Common myeloid progenitor, CD34-positive (primary cell): ENCODE measurements at regions not wholly inside any gene's neighbourhood (a gene's known extent, or its start where the extent isn't known, plus 50 kb on each side); places are given as distances from the start of the nearest gene placed in this dataset.
A peak's percentile ranks its signal among the peaks of the same experiment; 100 is the strongest.

Source experiments
- CTCF ChIA-PET: fragments of 350-600 bp; sonication (Branson Sonifier 250); formaldehyde crosslinking; loops from one replicate; lab custom pipeline; 2021; ENCODE audit warnings: antibody characterized with exemption; lab: Charles Lee
- POLR2A ChIA-PET: fragments of 350-600 bp; sonication (Branson Sonifier 250); formaldehyde crosslinking; loops from one replicate; lab custom pipeline; 2021; ENCODE audit warnings: antibody characterized with exemption; lab: Charles Lee
- DNase-seq, 3 donors: peaks; one replicate each; pipeline versions ENCODE4 v3.0.0 to v3.0.0-alpha.2; 2013
- H3K27ac ChIP-seq, 2 experiments: 1 replicate in 1 of 2; 2 replicates in 1 of 2; pipeline ENCODE4 v1.7.0; 2013; ENCODE audit warnings: inconsistent platforms in 2 of 2, low read length in 2 of 2, mild to moderate bottlenecking in 2 of 2, low read depth in 1 of 2, moderate library complexity in 1 of 2; ENCODE audit not compliant: severe bottlenecking in 2 of 2, insufficient read depth in 1 of 2, poor library complexity in 1 of 2
- H3K27me3 ChIP-seq, 5 experiments: replicated peaks in 2 of 5; 1 replicate in 3 of 5; 2 replicates in 2 of 5; pipeline versions ENCODE4 v1.6.1 to v1.7.0; 2013; ENCODE audit warnings: low read length in 4 of 5, mild to moderate bottlenecking in 2 of 5, moderate library complexity in 2 of 5, inconsistent platforms in 1 of 5; ENCODE audit not compliant: insufficient read depth in 5 of 5, control insufficient read depth in 4 of 5
- H3K36me3 ChIP-seq, 4 experiments: 1 replicate in 2 of 4; 2 replicates in 2 of 4; pipeline versions ENCODE4 v1.6.1 to v1.7.0; 2013; ENCODE audit warnings: low read length in 3 of 4, control low read depth in 1 of 4, mild to moderate bottlenecking in 1 of 4; ENCODE audit not compliant: control insufficient read depth in 4 of 4, insufficient read depth in 4 of 4
- H3K4me1 ChIP-seq, 4 experiments: 1 replicate in 3 of 4; 2 replicates in 1 of 4; pipeline versions ENCODE4 v1.6.1 to v1.7.1; 2013; ENCODE audit warnings: low read length in 3 of 4, mild to moderate bottlenecking in 3 of 4, control low read depth in 1 of 4, inconsistent platforms in 1 of 4, moderate library complexity in 1 of 4; ENCODE audit not compliant: control insufficient read depth in 4 of 4, insufficient read depth in 4 of 4; ENCODE audit errors: control extremely low read depth in 1 of 4
- H3K4me3 ChIP-seq, 7 experiments: 1 replicate in 4 of 7; 2 replicates in 3 of 7; pipeline versions ENCODE4 v1.5.1 to v1.7.0; 2013; ENCODE audit warnings: mild to moderate bottlenecking in 7 of 7, low read length in 6 of 7, moderate library complexity in 6 of 7, inconsistent platforms in 2 of 7, low read depth in 2 of 7, control low read depth in 1 of 7; ENCODE audit not compliant: insufficient read depth in 4 of 7, control insufficient read depth in 1 of 7; ENCODE audit errors: extremely low read depth in 1 of 7
- H3K9me3 ChIP-seq, 5 experiments: 1 replicate in 4 of 5; 2 replicates in 1 of 5; pipeline versions ENCODE4 v1.6.1 to v1.7.1; 2013; ENCODE audit warnings: low read length in 4 of 5, mild to moderate bottlenecking in 2 of 5, inconsistent platforms in 1 of 5, low read depth in 1 of 5, moderate library complexity in 1 of 5; ENCODE audit not compliant: control insufficient read depth in 4 of 5, insufficient read depth in 2 of 5; ENCODE audit errors: control extremely low read depth in 1 of 5
- WGBS: methylation state at CpG from one replicate; pipeline ENCODE4 v1.1.5; 2013; ENCODE audit not compliant: insufficient coverage; 5-methylcytosine and 5-hydroxymethylcytosine counted together

DNA sequence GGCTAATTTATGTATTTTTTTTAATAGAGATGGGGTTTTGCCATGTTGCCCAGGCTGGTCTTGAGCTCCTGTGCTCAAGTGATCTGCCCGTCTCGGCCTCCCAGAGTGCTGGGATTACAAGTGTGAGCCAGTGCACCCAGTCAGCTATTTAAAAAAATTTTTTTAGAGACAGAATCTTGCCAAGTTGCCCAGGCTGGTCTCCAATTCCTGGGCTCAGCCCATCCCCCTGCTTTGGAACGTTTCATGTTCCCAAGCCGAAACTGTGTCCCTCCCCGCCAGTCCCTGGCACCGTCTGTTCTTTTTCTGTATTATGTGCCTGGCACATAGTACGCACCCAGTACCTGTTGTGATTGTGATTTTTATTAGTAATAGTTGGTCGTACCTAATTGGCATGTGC is 63.1 kb upstream of the MGAT5 start:
- H3K4me3 ChIP-seq: no peak overlapping the region
- H3K4me1 ChIP-seq: peaks cover 0 to 15% (median 6%) of the 10 kb centered on the region in 4 experiments
- 96% methylated on average over 5 of the region's 8 CpGs for WGBS
- CTCF ChIA-PET: interaction anchor here (0.8 kb wide), 1 partner anchor 17 kb away, joined by 3 read pairs; no protein-coding TSS in a partner anchor
- no peaks in the 10 kb centered on the region for H3K27me3 ChIP-seq
- peaks cover 0 to 8% (median 5%) of the 10 kb centered on the region in 5 experiments for H3K9me3 ChIP-seq
- no peaks in the 10 kb centered on the region for H3K36me3 ChIP-seq
- POLR2A ChIA-PET: no interaction called here
- no peak for DNase-seq
- no peak overlapping the region for H3K27ac ChIP-seq

DNA sequence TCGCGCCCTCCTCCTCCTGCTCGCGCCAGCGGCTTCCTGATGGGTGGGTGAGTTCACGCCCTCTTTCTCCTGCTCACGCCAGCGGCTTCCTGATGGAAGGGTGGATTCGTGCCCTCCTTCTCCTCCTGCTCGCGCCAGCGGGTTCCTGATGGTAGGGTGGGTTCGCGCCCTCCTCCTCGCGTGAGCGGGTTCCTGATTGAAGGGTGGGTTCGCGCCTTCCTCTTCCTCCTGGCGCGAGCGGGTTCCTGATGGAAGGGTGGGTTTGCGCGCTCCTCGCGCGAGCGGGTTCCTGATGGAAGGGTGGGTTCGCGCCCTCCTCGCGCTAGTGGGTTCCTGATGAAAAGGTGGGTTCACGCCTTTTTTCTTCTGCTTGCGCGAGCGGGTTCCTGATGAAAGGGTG is 62.0 kb upstream of the MGAT5 start:
- Histone ChIP-seq H3K9me3 (peaks cover 0 to 8% (median 5%) of the 10 kb centered on the region in 5 experiments), H3K4me3 (no peak overlapping the region), H3K36me3 (no peaks in the 10 kb centered on the region), H3K27me3 (no peaks in the 10 kb centered on the region), H3K4me1 (peaks cover 0 to 17% (median 6%) of the 10 kb centered on the region in 4 experiments), H3K27ac (no peak overlapping the region)
- DNase-seq: no peak
- CTCF ChIA-PET: no interaction called here
- POLR2A ChIA-PET: no interaction called here
- 93% methylated on average over 3 of the region's 36 CpGs for WGBS

DNA sequence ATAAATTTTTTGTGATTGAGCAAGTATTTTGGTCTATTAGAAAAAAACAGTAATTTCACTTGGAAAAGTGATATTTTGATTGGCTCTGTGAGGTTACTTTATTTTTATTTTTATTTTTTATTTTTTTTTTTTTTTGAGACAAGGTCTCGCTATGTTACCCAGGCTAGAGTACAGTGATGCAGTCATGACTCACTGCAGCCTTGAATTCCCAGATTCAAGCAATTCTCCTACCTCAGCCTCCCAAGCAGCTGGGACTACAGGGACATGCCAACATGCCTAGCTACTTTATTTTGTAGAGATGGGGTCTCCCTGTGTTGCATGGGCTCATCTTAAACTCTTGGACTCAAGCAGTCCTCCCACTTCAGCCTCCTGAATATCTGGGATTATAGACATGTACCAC is 60.9 kb upstream of the MGAT5 start:
- ChIA-PET CTCF (no interaction called here), POLR2A (no interaction called here)
- no CpG with 5 or more reads among the region's 1 CpG for WGBS
- Histone ChIP-seq H3K27me3 (no peaks in the 10 kb centered on the region), H3K4me1 (peaks cover 4 to 22% (median 8%) of the 10 kb centered on the region in 4 experiments), H3K9me3 (peaks cover 0 to 8% (median 5%) of the 10 kb centered on the region in 5 experiments), H3K27ac (no peak overlapping the region), H3K36me3 (no peaks in the 10 kb centered on the region), H3K4me3 (no peak overlapping the region)
- no peak for DNase-seq

DNA sequence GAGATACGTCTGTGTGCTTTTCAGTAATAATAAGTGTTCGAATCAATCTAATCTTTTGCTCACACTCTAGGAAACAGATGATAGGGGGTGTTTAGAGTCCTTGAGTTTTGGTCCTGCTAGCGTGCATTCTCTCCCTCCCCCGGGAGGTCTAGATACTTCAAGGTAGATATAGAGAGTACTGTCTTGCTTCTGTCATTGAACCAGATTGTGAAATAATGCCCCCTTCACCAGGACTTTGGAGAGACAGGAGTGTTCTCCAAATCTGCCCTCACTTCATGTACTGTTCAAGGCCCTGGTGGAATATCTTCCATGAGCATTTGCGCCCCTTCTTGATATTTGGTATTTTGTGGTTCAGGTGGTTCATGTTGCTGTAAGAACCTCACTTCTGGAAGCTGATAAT is 59.4 kb upstream of the MGAT5 start:
- no peaks in the 10 kb centered on the region for H3K36me3 ChIP-seq
- H3K27ac ChIP-seq: no peak overlapping the region
- peaks cover 4 to 27% (median 8%) of the 10 kb centered on the region in 4 experiments for H3K4me1 ChIP-seq
- CTCF ChIA-PET: no interaction called here
- POLR2A ChIA-PET: no interaction called here
- WGBS: 94% methylated on average over 3 of the region's 5 CpGs
- H3K4me3 ChIP-seq: no peak overlapping the region
- no peaks in the 10 kb centered on the region for H3K27me3 ChIP-seq
- no peak for DNase-seq
- peaks cover 0 to 8% (median 5%) of the 10 kb centered on the region in 5 experiments for H3K9me3 ChIP-seq

DNA sequence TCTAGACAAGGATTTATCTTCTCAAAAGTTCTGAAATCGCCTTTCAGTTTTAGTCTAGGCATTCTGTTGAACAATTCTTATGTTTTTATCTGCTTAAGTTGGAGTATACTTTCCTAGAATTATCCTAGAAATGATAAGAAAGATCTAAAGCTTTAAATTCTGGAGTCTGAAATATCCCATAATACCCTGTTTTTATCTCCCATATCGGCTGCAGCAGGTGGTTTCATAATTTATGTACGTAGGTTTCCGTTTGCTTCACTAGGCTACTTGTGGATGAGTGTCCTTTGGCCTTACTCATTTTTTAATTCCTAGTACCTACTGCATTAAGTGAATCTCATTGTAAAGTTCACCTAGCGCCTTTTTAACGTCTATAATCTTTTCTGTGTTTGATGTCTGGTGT is 58.5 kb upstream of the MGAT5 start:
- 34% methylated on average over 4 of the region's 6 CpGs for WGBS
- CTCF ChIA-PET: interaction anchor here (1.8 to 5.0 kb wide), 3 partner anchors 12 to 77 kb away, joined by 3 to 44 read pairs (median 13); no protein-coding TSS in a partner anchor

DNA sequence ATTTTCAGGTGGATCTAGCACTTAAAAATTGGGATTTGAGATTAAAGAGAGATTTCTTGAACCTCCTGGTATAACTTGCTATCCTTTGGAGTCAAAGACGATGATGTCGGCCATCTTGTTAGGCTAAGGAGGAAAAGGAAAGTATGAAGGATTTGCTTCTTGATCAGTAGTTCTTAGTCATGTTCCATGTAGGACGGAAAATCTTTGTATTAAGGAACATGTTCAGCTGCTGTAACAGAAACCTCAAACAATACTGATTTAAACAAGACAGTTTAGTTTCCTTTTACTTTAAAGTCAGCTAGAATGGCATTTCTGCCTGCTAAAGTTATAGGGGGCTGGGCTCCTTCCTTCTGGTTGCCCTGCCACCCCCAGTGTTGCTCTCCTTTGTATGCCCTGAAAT is 56.4 kb upstream of the MGAT5 start:
- ChIA-PET POLR2A (no interaction called here), CTCF (interaction anchor here (1.4 to 5.0 kb wide), 7 partner anchors 10 to 79 kb away, joined by 3 to 44 read pairs (median 6); no protein-coding TSS in a partner anchor)
- Histone ChIP-seq H3K27ac (no peak overlapping the region), H3K4me3 (no peak overlapping the region), H3K4me1 (peaks cover 4 to 27% (median 7%) of the 10 kb centered on the region in 4 experiments), H3K27me3 (no peaks in the 10 kb centered on the region), H3K36me3 (no peaks in the 10 kb centered on the region), H3K9me3 (no peaks in the 10 kb centered on the region)
- DNase-seq: no peak
- WGBS: 100% methylated on average over 2 of the region's 3 CpGs

More for the DNA sequence above, 58.5 kb upstream of the MGAT5 start:
- Histone ChIP-seq H3K4me1 (peaks cover 4 to 27% (median 7%) of the 10 kb centered on the region in 4 experiments), H3K27ac (peak overlapping the region in 1 of 2 experiments; percentile 7), H3K27me3 (no peaks in the 10 kb centered on the region), H3K36me3 (no peaks in the 10 kb centered on the region), H3K4me3 (peak overlapping the region in 1 of 7 experiments; percentile 43), H3K9me3 (peaks cover 0 to 8% (median 5%) of the 10 kb centered on the region in 5 experiments)
- peak in 2 of 3 donors; percentile 49 to 70 for DNase-seq
- POLR2A ChIA-PET: no interaction called here

DNA sequence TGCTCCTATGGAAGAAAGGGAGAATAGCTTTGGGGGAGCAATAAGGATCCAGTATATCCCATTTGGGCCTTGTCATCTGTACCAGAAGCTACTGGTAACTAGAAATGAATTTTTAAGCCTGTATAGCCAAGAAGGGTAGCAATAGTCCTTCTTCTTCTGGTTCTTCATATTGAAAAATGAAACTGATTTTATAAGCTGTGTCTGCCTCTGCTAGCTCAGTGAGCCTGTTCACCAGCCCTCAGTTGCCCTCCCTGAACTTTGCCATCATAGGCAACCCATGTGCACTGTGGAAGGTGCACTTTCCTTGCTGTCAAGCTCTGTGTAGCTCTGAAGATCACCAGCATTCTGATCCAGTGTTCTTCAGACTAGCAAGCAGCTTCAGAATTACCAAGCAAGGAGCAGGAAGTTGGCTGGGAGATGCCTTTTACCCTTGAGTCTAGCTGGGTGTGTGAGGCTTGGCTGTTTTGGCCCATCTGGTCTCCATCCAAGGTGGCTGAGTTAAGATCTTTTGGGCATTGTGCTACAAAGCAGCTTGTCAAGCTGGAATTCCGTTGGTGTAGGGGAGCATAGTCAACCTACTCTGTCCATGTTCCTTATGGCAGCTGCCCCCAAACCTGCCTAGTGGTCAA is 55.8 kb upstream of the MGAT5 start:
- WGBS: no CpG with 5 or more reads among the region's 1 CpG
- ChIA-PET CTCF (interaction anchor here (0.8 to 5.0 kb wide), 9 partner anchors 9 to 215 kb away, joined by 3 to 44 read pairs (median 6); no protein-coding TSS in a partner anchor), POLR2A (no interaction called here)
- Histone ChIP-seq H3K27me3 (no peaks in the 10 kb centered on the region), H3K9me3 (no peaks in the 10 kb centered on the region), H3K4me3 (no peak overlapping the region), H3K4me1 (peaks cover 4 to 27% (median 7%) of the 10 kb centered on the region in 4 experiments), H3K27ac (no peak overlapping the region), H3K36me3 (no peaks in the 10 kb centered on the region)
- DNase-seq: no peak
